SK-N-SH treated with all-trans-retinoic acid at 6 μM for 48 hours (cell line): ENCODE measurements at regions not wholly inside any gene's neighbourhood (a gene's known extent, or its start where the extent isn't known, plus 50 kb on each side); places are given as distances from the start of the nearest gene placed in this dataset.

Experiments
- GLIS3 ChIP-seq: fragments of 250-450 bp; sonication (Bioruptor Pico); IDR thresholded peaks from 2 replicates; pipeline ENCODE4 v1.5.0; 2020; ENCODE audit warnings: mild to moderate bottlenecking, moderate library complexity
- ISL1 ChIP-seq: fragments of 250-450 bp; sonication (Bioruptor Pico); IDR thresholded peaks from 2 replicates; pipeline ENCODE4 v2.1.2; 2022; ENCODE audit warnings: mild to moderate bottlenecking, moderate library complexity
- OSR1 ChIP-seq: fragments of 250-450 bp; sonication (Bioruptor Pico); IDR thresholded peaks from 2 replicates; pipeline ENCODE4 v1.8.0; 2022; ENCODE audit warnings: moderate library complexity, mild to moderate bottlenecking, inconsistent platforms
- PATZ1 ChIP-seq: fragments of 250-450 bp; sonication (Bioruptor Pico); IDR thresholded peaks from 2 replicates; pipeline ENCODE4 v1.8.0; 2020; ENCODE audit warnings: mild to moderate bottlenecking, moderate library complexity, borderline replicate concordance
- RARB ChIP-seq: fragments of 250-450 bp; sonication (Bioruptor Pico); IDR thresholded peaks from 2 replicates; pipeline ENCODE4 v1.8.0; 2021; ENCODE audit warnings: mild to moderate bottlenecking, moderate library complexity
- TOX ChIP-seq: fragments of 250-450 bp; sonication (Bioruptor Pico); IDR thresholded peaks from 2 replicates; pipeline ENCODE4 v1.8.0; 2021; ENCODE audit warnings: mild to moderate bottlenecking, moderate library complexity, borderline replicate concordance
- ZC3H10 ChIP-seq: fragments of 250-450 bp; sonication (Bioruptor Pico); IDR thresholded peaks from 2 replicates; pipeline ENCODE4 v1.5.1; 2021; ENCODE audit warnings: mild to moderate bottlenecking, moderate library complexity
- ZFP30 ChIP-seq: fragments of 450-650 bp; formaldehyde crosslinking; IDR thresholded peaks from 2 replicates; pipeline ENCODE4 v1.5.0; 2022; ENCODE audit warnings: mild to moderate bottlenecking, moderate library complexity
- ZNF8 ChIP-seq: fragments of 450-650 bp; formaldehyde crosslinking; IDR thresholded peaks from 2 replicates; pipeline ENCODE4 v1.5.0; 2020; ENCODE audit warnings: mild to moderate bottlenecking, moderate library complexity
- TF ChIP-seq, protein P1 (sequence below): fragments of 250-450 bp; sonication (Bioruptor Pico); IDR thresholded peaks from 2 replicates; pipeline ENCODE4 v1.5.1; 2021; ENCODE audit warnings: mild to moderate bottlenecking, moderate library complexity
- TF ChIP-seq, protein P2 (sequence below): fragments of 250-450 bp; sonication (Bioruptor Pico); IDR thresholded peaks from 2 replicates; pipeline ENCODE4 v1.5.0; 2020; ENCODE audit warnings: mild to moderate bottlenecking, moderate library complexity

DNA sequence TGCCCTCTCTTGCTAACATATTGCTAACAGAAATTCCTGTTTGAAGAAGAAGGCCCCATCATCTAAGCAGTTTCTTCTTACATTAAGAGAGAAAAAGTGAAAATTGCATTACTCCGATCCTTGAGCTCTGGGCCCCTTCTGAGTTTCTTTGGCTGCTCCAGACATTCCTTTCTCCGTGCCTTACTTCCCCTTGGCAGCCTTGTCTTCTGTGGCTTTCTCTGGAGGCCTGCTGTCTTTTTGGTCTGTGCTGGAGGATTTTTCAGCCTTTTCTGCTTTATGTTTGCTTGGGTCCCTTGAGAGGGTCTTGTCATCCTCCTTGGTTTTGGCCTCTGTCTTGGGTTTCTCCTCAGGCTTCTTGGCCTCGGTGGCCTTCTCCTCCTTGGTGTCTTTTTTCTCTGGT is 378.8 kb upstream of the CHD6 start:
- TF ChIP-seq ZC3H10 (CRISPR knock-in tag) (no peak), ZNF8 (CRISPR knock-in tag) (no peak), OSR1 (no peak), RARB (no peak), TOX (CRISPR knock-in tag) (no peak), ISL1 (CRISPR knock-in tag) (no peak), GLIS3 (no peak), PATZ1 (CRISPR knock-in tag) (no peak), ZFP30 (no peak)
- TF ChIP-seq, protein P1, sequence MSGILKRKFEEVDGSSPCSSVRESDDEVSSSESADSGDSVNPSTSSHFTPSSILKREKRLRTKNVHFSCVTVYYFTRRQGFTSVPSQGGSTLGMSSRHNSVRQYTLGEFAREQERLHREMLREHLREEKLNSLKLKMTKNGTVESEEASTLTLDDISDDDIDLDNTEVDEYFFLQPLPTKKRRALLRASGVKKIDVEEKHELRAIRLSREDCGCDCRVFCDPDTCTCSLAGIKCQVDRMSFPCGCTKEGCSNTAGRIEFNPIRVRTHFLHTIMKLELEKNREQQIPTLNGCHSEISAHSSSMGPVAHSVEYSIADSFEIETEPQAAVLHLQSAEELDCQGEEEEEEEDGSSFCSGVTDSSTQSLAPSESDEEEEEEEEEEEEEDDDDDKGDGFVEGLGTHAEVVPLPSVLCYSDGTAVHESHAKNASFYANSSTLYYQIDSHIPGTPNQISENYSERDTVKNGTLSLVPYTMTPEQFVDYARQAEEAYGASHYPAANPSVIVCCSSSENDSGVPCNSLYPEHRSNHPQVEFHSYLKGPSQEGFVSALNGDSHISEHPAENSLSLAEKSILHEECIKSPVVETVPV (CRISPR knock-in tag) = no peak
- TF ChIP-seq, protein P2, sequence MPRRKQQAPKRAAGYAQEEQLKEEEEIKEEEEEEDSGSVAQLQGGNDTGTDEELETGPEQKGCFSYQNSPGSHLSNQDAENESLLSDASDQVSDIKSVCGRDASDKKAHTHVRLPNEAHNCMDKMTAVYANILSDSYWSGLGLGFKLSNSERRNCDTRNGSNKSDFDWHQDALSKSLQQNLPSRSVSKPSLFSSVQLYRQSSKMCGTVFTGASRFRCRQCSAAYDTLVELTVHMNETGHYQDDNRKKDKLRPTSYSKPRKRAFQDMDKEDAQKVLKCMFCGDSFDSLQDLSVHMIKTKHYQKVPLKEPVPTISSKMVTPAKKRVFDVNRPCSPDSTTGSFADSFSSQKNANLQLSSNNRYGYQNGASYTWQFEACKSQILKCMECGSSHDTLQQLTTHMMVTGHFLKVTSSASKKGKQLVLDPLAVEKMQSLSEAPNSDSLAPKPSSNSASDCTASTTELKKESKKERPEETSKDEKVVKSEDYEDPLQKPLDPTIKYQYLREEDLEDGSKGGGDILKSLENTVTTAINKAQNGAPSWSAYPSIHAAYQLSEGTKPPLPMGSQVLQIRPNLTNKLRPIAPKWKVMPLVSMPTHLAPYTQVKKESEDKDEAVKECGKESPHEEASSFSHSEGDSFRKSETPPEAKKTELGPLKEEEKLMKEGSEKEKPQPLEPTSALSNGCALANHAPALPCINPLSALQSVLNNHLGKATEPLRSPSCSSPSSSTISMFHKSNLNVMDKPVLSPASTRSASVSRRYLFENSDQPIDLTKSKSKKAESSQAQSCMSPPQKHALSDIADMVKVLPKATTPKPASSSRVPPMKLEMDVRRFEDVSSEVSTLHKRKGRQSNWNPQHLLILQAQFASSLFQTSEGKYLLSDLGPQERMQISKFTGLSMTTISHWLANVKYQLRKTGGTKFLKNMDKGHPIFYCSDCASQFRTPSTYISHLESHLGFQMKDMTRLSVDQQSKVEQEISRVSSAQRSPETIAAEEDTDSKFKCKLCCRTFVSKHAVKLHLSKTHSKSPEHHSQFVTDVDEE (CRISPR knock-in tag) = no peak
